C4-2B (cell line): ENCODE measurements at regions not wholly inside any gene's neighbourhood (a gene's known extent, or its start where the extent isn't known, plus 50 kb on each side); places are given as distances from the start of the nearest gene placed in this dataset.

Source experiments
- ZFX ChIP-seq: fragments of 450-650 bp; IDR thresholded peaks from 2 replicates; pipeline ENCODE4 v1.6.1; 2017
- TF ChIP-seq, protein P1 (sequence below): fragments of 450-650 bp; conservative IDR thresholded peaks from 2 replicates; pipeline ENCODE4 v1.5.1; 2017; ENCODE audit warnings: mild to moderate bottlenecking

DNA sequence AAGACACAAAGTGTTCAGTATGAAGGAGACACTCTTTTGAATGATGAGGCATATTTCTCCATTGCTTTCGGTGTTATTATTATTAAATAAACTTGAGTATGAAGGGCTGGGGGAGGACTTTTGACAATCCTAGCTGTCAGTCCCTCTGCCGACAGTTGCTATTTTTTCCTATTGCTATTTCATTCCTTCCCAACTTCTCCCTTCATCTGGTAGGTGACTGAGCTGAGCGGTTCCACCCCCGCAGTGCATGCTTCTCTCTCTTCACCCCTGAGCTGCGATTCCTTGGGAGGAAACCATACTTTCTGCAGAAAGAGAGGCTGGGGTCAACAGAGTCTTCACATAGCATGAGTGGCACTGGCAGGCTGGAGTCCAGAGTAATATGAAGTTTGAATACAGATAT is 261.2 kb upstream of the TAC1 start:
- no peak for TF ChIP-seq ZFX
- TF ChIP-seq, protein P1, sequence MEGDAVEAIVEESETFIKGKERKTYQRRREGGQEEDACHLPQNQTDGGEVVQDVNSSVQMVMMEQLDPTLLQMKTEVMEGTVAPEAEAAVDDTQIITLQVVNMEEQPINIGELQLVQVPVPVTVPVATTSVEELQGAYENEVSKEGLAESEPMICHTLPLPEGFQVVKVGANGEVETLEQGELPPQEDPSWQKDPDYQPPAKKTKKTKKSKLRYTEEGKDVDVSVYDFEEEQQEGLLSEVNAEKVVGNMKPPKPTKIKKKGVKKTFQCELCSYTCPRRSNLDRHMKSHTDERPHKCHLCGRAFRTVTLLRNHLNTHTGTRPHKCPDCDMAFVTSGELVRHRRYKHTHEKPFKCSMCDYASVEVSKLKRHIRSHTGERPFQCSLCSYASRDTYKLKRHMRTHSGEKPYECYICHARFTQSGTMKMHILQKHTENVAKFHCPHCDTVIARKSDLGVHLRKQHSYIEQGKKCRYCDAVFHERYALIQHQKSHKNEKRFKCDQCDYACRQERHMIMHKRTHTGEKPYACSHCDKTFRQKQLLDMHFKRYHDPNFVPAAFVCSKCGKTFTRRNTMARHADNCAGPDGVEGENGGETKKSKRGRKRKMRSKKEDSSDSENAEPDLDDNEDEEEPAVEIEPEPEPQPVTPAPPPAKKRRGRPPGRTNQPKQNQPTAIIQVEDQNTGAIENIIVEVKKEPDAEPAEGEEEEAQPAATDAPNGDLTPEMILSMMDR, result no peak
